Neutrophil (primary cell): ENCODE measurements at regions not wholly inside any gene's neighbourhood (a gene's known extent, or its start where the extent isn't known, plus 50 kb on each side); places are given as distances from the start of the nearest gene placed in this dataset.
"Not testable (repeated sequence)": the region's sequence is repeated elsewhere in the genome, so short reads cannot be mapped to it uniquely, and the experiment has no call there.

Experiments
- H3K27ac ChIP-seq: fragments of 200-600 bp; sonication (generic); 2 replicates; pipeline ENCODE4 v1.5.1; 2016; ENCODE audit warnings: mild to moderate bottlenecking, moderate library complexity
- H3K27me3 ChIP-seq: fragments of 200-600 bp; sonication (generic); 2 replicates; pipeline ENCODE4 v1.6.0; 2016; ENCODE audit warnings: mild to moderate bottlenecking
- H3K36me3 ChIP-seq: fragments of 200-600 bp; sonication (generic); 2 replicates; pipeline ENCODE4 v1.5.1; 2017
- H3K4me1 ChIP-seq, 2 experiments: fragments of 200-600 bp in 1 of 2; sonication (generic) in 1 of 2; 1 replicate in 1 of 2; 2 replicates in 1 of 2; pipeline versions ENCODE4 v1.5.1 to v1.6.1; 2013 to 2016; ENCODE audit warnings: low read depth in 1 of 2, low read length in 1 of 2, mild to moderate bottlenecking in 1 of 2, moderate library complexity in 1 of 2; ENCODE audit not compliant: control insufficient read depth in 1 of 2, insufficient read depth in 1 of 2
- H3K4me3 ChIP-seq, 2 experiments: fragments of 200-600 bp in 1 of 2; sonication (generic) in 1 of 2; 1 replicate in 1 of 2; 2 replicates in 1 of 2; pipeline ENCODE4 v1.5.1; 2013 to 2016; ENCODE audit warnings: low read depth in 1 of 2, low read length in 1 of 2, mild to moderate bottlenecking in 1 of 2, moderate library complexity in 1 of 2
- H3K9me3 ChIP-seq: fragments of 200-600 bp; sonication (generic); 2 replicates; pipeline ENCODE4 v1.5.1; 2016
- CTCF ChIP-seq: fragments of 200-600 bp; sonication (generic); IDR thresholded peaks from 2 replicates; pipeline ENCODE4 v1.5.1; 2016; ENCODE audit warnings: antibody characterized with exemption

- H3K4me1 ChIP-seq = no peaks in the 10 kb centered on the region
- H3K27me3 ChIP-seq = no peaks in the 10 kb centered on the region
- no peak for TF ChIP-seq CTCF
- H3K36me3 ChIP-seq = no peaks in the 10 kb centered on the region
- H3K4me3 ChIP-seq = no peak overlapping the region
- H3K9me3 ChIP-seq = no peaks in the 10 kb centered on the region
- H3K27ac ChIP-seq = no peak overlapping the region
These were observed 72.9 kb upstream of the PODXL start for GRCh38 chr7:131629217-131629882.

- no peak for TF ChIP-seq CTCF
- no peaks in the 10 kb centered on the region for H3K9me3 ChIP-seq
- peaks cover under 1% of the 10 kb centered on the region for H3K27me3 ChIP-seq
- H3K27ac ChIP-seq = no peak overlapping the region
- no peaks in the 10 kb centered on the region for H3K36me3 ChIP-seq
- H3K4me3 ChIP-seq = no peak overlapping the region
- no peaks in the 10 kb centered on the region for H3K4me1 ChIP-seq
These were observed 72.2 kb upstream of the PODXL start for GRCh38 chr7:131628634-131629033.

GRCh38 chr7:131627735-131628190, 71.3 kb upstream of the PODXL start:
- H3K27ac ChIP-seq = no peak overlapping the region
- H3K27me3 ChIP-seq = peaks cover 9% of the 10 kb centered on the region
- no peaks in the 10 kb centered on the region for H3K36me3 ChIP-seq
- TF ChIP-seq CTCF = no peak
- H3K4me3 ChIP-seq = no peak overlapping the region
- no peaks in the 10 kb centered on the region for H3K9me3 ChIP-seq
- no peaks in the 10 kb centered on the region for H3K4me1 ChIP-seq

- no peaks in the 10 kb centered on the region for H3K4me1 ChIP-seq
- TF ChIP-seq CTCF = no peak
- H3K9me3 ChIP-seq = no peaks in the 10 kb centered on the region
- no peak overlapping the region for H3K27ac ChIP-seq
- H3K27me3 ChIP-seq = peaks cover 11% of the 10 kb centered on the region
- no peak overlapping the region for H3K4me3 ChIP-seq
- H3K36me3 ChIP-seq = no peaks in the 10 kb centered on the region
These were observed 70.2 kb upstream of the PODXL start for GRCh38 chr7:131626643-131627042.

- Histone ChIP-seq H3K9me3 (no peaks in the 10 kb centered on the region), H3K27ac (no peak overlapping the region), H3K27me3 (peaks cover 11% of the 10 kb centered on the region), H3K4me3 (no peak overlapping the region), H3K4me1 (no peaks in the 10 kb centered on the region), H3K36me3 (no peaks in the 10 kb centered on the region)
- no peak for TF ChIP-seq CTCF
These were observed 69.5 kb upstream of the PODXL start for GRCh38 chr7:131625817-131626372.

- H3K4me3 ChIP-seq, H3K9me3 ChIP-seq, H3K27ac ChIP-seq, H3K36me3 ChIP-seq, H3K4me1 ChIP-seq: not testable (repeated sequence)
- H3K27me3 ChIP-seq = peaks cover 11% of the 10 kb centered on the region
These were observed 68.9 kb upstream of the PODXL start for GRCh38 chr7:131625345-131625744.
